ENCODE measurements at regions not wholly inside any gene's neighbourhood (a gene's known extent, or its start where the extent isn't known, plus 50 kb on each side); places are given as distances from the start of the nearest gene placed in this dataset.

DNA sequence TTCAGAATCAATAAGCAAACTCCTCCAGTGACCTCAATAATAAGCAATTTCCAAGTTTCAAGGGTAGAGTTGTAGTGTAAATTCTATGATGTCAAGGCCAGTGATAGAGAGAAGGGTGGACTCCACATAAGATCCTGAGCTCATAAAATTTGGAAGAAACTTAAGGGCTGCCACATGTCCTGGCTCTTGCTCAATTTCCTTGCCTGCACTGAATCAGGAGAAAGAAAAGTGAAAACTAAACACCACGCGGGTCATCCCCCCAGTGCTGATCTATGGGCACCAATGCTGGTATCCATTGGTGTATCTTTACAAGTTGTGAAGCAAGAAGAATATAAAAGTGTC is 392.0 kb upstream of the INTU start:
- TF ChIP-seq, protein P1, sequence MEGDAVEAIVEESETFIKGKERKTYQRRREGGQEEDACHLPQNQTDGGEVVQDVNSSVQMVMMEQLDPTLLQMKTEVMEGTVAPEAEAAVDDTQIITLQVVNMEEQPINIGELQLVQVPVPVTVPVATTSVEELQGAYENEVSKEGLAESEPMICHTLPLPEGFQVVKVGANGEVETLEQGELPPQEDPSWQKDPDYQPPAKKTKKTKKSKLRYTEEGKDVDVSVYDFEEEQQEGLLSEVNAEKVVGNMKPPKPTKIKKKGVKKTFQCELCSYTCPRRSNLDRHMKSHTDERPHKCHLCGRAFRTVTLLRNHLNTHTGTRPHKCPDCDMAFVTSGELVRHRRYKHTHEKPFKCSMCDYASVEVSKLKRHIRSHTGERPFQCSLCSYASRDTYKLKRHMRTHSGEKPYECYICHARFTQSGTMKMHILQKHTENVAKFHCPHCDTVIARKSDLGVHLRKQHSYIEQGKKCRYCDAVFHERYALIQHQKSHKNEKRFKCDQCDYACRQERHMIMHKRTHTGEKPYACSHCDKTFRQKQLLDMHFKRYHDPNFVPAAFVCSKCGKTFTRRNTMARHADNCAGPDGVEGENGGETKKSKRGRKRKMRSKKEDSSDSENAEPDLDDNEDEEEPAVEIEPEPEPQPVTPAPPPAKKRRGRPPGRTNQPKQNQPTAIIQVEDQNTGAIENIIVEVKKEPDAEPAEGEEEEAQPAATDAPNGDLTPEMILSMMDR (IDR thresholded peaks at IDR 0.05) = no peak
- TF ChIP-seq EZH2 (IDR thresholded peaks at IDR 0.05; ENCODE audit: borderline replicate concordance, insufficient read depth, low read depth, low read length, poor library complexity, severe bottlenecking) = no peak
- Histone ChIP-seq H4K20me1 (ENCODE audit: control insufficient read depth, insufficient read depth, low read length, poor library complexity, severe bottlenecking) (no peaks in the 10 kb centered on the region), H3K4me1 (ENCODE audit: control insufficient read depth in 2 of 2, insufficient read depth in 2 of 2, low read length in 2 of 2) (no peaks in the 10 kb centered on the region), H3K9ac (ENCODE audit: low read length) (no peak overlapping the region), H3K9me3 (ENCODE audit: control extremely low read depth in 1 of 3, control insufficient read depth in 2 of 3, insufficient read depth in 1 of 3, low read length in 2 of 3) (no peaks in the 10 kb centered on the region), H3K27ac (ENCODE audit: low read length in 2 of 2) (no peak overlapping the region), H3K36me3 (replicated peaks in 1 of 2; ENCODE audit: control extremely low read depth in 1 of 2, control insufficient read depth in 1 of 2, extremely low read depth in 1 of 2, insufficient read depth in 2 of 2, low read length in 1 of 2) (no peaks in the 10 kb centered on the region), H3K27me3 (replicated peaks in 1 of 4; ENCODE audit: control extremely low read depth in 1 of 4, control insufficient read depth in 3 of 4, insufficient read depth in 4 of 4, low read length in 3 of 4) (no peaks in the 10 kb centered on the region), H3K4me3 (ENCODE audit: control extremely low read depth in 1 of 5, extremely low read depth in 1 of 5, insufficient read depth in 1 of 5, low read depth in 2 of 5, low read length in 4 of 5) (no peak overlapping the region), H3K4me2 (replicated peaks; ENCODE audit: low read depth, low read length, poor library complexity, severe bottlenecking) (no peak overlapping the region), H2AFZ (ENCODE audit: insufficient read depth, low read depth, low read length, poor library complexity, severe bottlenecking) (no peak overlapping the region), H3K79me2 (ENCODE audit: control insufficient read depth, insufficient read depth, low read length) (no peaks in the 10 kb centered on the region)
- intact Hi-C loops (cut with micrococcal nuclease) = no loop called here
- WGBS (ENCODE audit: insufficient coverage) = 95% methylated on average over 2 of the region's 2 CpGs
- ATAC-seq (ENCODE audit: low read depth) = no peak
- Mint-ChIP-seq H3K4me3 (no peak overlapping the region), H3K27me3 (no peaks in the 10 kb centered on the region), H3K9me3 (ENCODE audit: insufficient read depth) (no peaks in the 10 kb centered on the region), H3K4me1 (no peaks in the 10 kb centered on the region), H3K27ac (no peak overlapping the region)
- ChIA-PET POLR2A (no interaction called here), CTCF (no interaction called here)
- DNase-seq = no peak

- Mint-ChIP-seq H3K4me1 (no peaks in the 10 kb centered on the region), H3K9me3 (ENCODE audit: insufficient read depth) (no peaks in the 10 kb centered on the region), H3K27me3 (no peaks in the 10 kb centered on the region), H3K4me3 (no peak overlapping the region), H3K27ac (no peak overlapping the region)
- CTCF ChIA-PET = no interaction called here
- no peak overlapping the region for H3K4me2 ChIP-seq (replicated peaks; ENCODE audit: low read depth, low read length, poor library complexity, severe bottlenecking)
- H3K79me2 ChIP-seq (ENCODE audit: control insufficient read depth, insufficient read depth, low read length) = no peaks in the 10 kb centered on the region
- H2AFZ ChIP-seq (ENCODE audit: insufficient read depth, low read depth, low read length, poor library complexity, severe bottlenecking) = no peak overlapping the region
- H3K27me3 ChIP-seq (replicated peaks in 1 of 4; ENCODE audit: control extremely low read depth in 1 of 4, control insufficient read depth in 3 of 4, insufficient read depth in 4 of 4, low read length in 3 of 4) = no peaks in the 10 kb centered on the region
- DNase-seq = no peak
- TF ChIP-seq, protein P1 (IDR thresholded peaks at IDR 0.05) = no peak
- TF ChIP-seq EZH2 (IDR thresholded peaks at IDR 0.05; ENCODE audit: borderline replicate concordance, insufficient read depth, low read depth, low read length, poor library complexity, severe bottlenecking) = no peak
- H3K9ac ChIP-seq (ENCODE audit: low read length) = no peak overlapping the region
- H3K27ac ChIP-seq (ENCODE audit: low read length in 2 of 2) = no peak overlapping the region
- intact Hi-C loops (cut with micrococcal nuclease) = no loop called here
- WGBS (ENCODE audit: insufficient coverage) = no CpG with 5 or more reads among the region's 5 CpGs
- no peak for ATAC-seq (ENCODE audit: low read depth)
- no peak overlapping the region for H3K4me3 ChIP-seq (ENCODE audit: control extremely low read depth in 1 of 5, extremely low read depth in 1 of 5, insufficient read depth in 1 of 5, low read depth in 2 of 5, low read length in 4 of 5)
- H4K20me1 ChIP-seq (ENCODE audit: control insufficient read depth, insufficient read depth, low read length, poor library complexity, severe bottlenecking) = no peaks in the 10 kb centered on the region
- H3K36me3 ChIP-seq (replicated peaks in 1 of 2; ENCODE audit: control extremely low read depth in 1 of 2, control insufficient read depth in 1 of 2, extremely low read depth in 1 of 2, insufficient read depth in 2 of 2, low read length in 1 of 2) = no peaks in the 10 kb centered on the region
- no peaks in the 10 kb centered on the region for H3K4me1 ChIP-seq (ENCODE audit: control insufficient read depth in 2 of 2, insufficient read depth in 2 of 2, low read length in 2 of 2)
- POLR2A ChIA-PET = no interaction called here
- H3K9me3 ChIP-seq (ENCODE audit: control extremely low read depth in 1 of 3, control insufficient read depth in 2 of 3, insufficient read depth in 1 of 3, low read length in 2 of 3) = peaks cover 0 to 2% (median 0%) of the 10 kb centered on the region in 3 donors
Measured at GRCh38 chr4:127244515-127244914, 388.2 kb upstream of the INTU start.

Data from B cell (primary cell).